NB4 (cell line): ENCODE measurements at regions not wholly inside any gene's neighbourhood (a gene's known extent, or its start where the extent isn't known, plus 50 kb on each side); places are given as distances from the start of the nearest gene placed in this dataset.

Experiments
- DNase-seq: peaks from one replicate; pipeline ENCODE4 v3.0.0; 2010; ENCODE audit warnings: low read depth
- H3K4me3 ChIP-seq: one replicate; pipeline ENCODE4 v1.5.1; 2011; ENCODE audit warnings: mild to moderate bottlenecking, low read depth, low read length, moderate library complexity
- CTCF ChIP-seq: IDR thresholded peaks from one replicate; pipeline ENCODE4 v1.5.1; 2012; ENCODE audit warnings: low read depth, low read length
- MAX ChIP-seq: IDR thresholded peaks from 2 replicates; pipeline ENCODE4 v1.6.1; 2011; ENCODE audit warnings: low read depth, low read length
- MYC ChIP-seq: IDR thresholded peaks from 2 replicates; pipeline ENCODE4 v1.6.1; 2011; ENCODE audit warnings: low read depth, low read length
- POLR2A ChIP-seq: IDR thresholded peaks from 2 replicates; pipeline ENCODE4 v1.6.1; 2011; ENCODE audit warnings: mild to moderate bottlenecking; ENCODE audit not compliant: insufficient read length; ENCODE audit errors: extremely low read depth

GRCh38 chr18:73843455-73843854 lies 304.2 kb downstream of the FBXO15 start:
- no peak for DNase-seq

GRCh38 chr18:73842795-73843394 lies 304.7 kb downstream of the FBXO15 start:
- peak; percentile 31; the same call in 1 of the 2 replicates for TF ChIP-seq MAX
- no peak for TF ChIP-seq POLR2A
- peak; percentile 92 for TF ChIP-seq CTCF
- TF ChIP-seq MYC = no peak
- DNase-seq = peak; percentile 44
- H3K4me3 ChIP-seq = no peak overlapping the region

More at GRCh38 chr18:73843455-73843854, 304.2 kb downstream of the FBXO15 start:
- H3K4me3 ChIP-seq = no peak overlapping the region
- TF ChIP-seq MYC (no peak), POLR2A (no peak), MAX (no peak), CTCF (no peak)

GRCh38 chr18:73841661-73842060 lies 306.0 kb downstream of the FBXO15 start:
- no peak for DNase-seq
- no peak for TF ChIP-seq MYC
- no peak for TF ChIP-seq MAX
- no peak for TF ChIP-seq POLR2A
- no peak for TF ChIP-seq CTCF
- no peak overlapping the region for H3K4me3 ChIP-seq

GRCh38 chr18:73840319-73840945 lies 307.2 kb downstream of the FBXO15 start:
- no peak for TF ChIP-seq MAX
- TF ChIP-seq MYC = no peak
- TF ChIP-seq CTCF = no peak
- no peak for TF ChIP-seq POLR2A
- no peak overlapping the region for H3K4me3 ChIP-seq
- DNase-seq = no peak

- no peak for TF ChIP-seq CTCF
- TF ChIP-seq MAX = no peak
- no peak for TF ChIP-seq MYC
- no peak for TF ChIP-seq POLR2A
- DNase-seq = peak; percentile 33
- no peak overlapping the region for H3K4me3 ChIP-seq
These were observed 308.2 kb downstream of the FBXO15 start for GRCh38 chr18:73839441-73839840.

GRCh38 chr18:73838107-73838506 lies 309.5 kb downstream of the FBXO15 start:
- no peak for TF ChIP-seq MAX
- TF ChIP-seq MYC = no peak
- no peak for TF ChIP-seq CTCF
- TF ChIP-seq POLR2A = no peak
- no peak for DNase-seq
- H3K4me3 ChIP-seq = no peak overlapping the region
